Vagina (tissue), 2 donors: ENCODE measurements at regions not wholly inside any gene's neighbourhood (a gene's known extent, or its start where the extent isn't known, plus 50 kb on each side); places are given as distances from the start of the nearest gene placed in this dataset.

Experiments
- DNase-seq, 2 donors: peaks; one replicate each; pipeline ENCODE4 v3.0.0-alpha.2; 2017; ENCODE audit errors: extremely low spot score in 2 of 2
- H3K27ac ChIP-seq: fragments of 200-600 bp; sonication (generic); one replicate; pipeline ENCODE4 v1.5.1; 2019
- H3K27me3 ChIP-seq: fragments of 200-600 bp; sonication (generic); one replicate; pipeline ENCODE4 v1.5.1; 2019
- H3K36me3 ChIP-seq, 2 donors: fragments of 200-600 bp; sonication (generic); one replicate each; pipeline ENCODE4 v1.5.1; 2017 to 2019
- H3K4me1 ChIP-seq: fragments of 200-600 bp; sonication (generic); one replicate; pipeline ENCODE4 v1.5.1; 2019
- H3K4me3 ChIP-seq, 2 donors: fragments of 200-600 bp; sonication (generic); 1 replicate in 1 of 2; 2 replicates in 1 of 2; pipeline ENCODE4 v1.5.1; 2016 to 2019
- H3K9me3 ChIP-seq: fragments of 200-600 bp; sonication (generic); one replicate; pipeline ENCODE4 v1.5.1; 2019
- POLR2A ChIP-seq, 2 donors: fragments of 450-650 bp; IDR thresholded peaks; one replicate each; pipeline ENCODE4 v1.6.1; 2017; ENCODE audit warnings: antibody characterized with exemption in 2 of 2, mild to moderate bottlenecking in 2 of 2, moderate library complexity in 2 of 2
- POLR2AphosphoS5 ChIP-seq, 2 donors: sonication (generic); formaldehyde crosslinking; IDR thresholded peaks; one replicate each; pipeline ENCODE4 v1.9.0; 2017; ENCODE audit warnings: antibody characterized with exemption in 2 of 2, mild to moderate bottlenecking in 2 of 2, low read depth in 1 of 2; ENCODE audit not compliant: insufficient read depth in 1 of 2
- intact Hi-C: fragments of 100-400 bp; cut with DNase I; formaldehyde crosslinking; loops from one replicate; pipeline ENCODE4 v1.15.1; 2023
- TF ChIP-seq, protein P1 (sequence below), 3 experiments: fragments of 450-650 bp in 2 of 3; fragments of 200-600 bp in 1 of 3; sonication (generic) in 1 of 3; IDR thresholded peaks; one replicate each; pipeline ENCODE4 v1.5.1; 2017 to 2019; ENCODE audit warnings: antibody characterized with exemption in 3 of 3, mild to moderate bottlenecking in 2 of 3, moderate library complexity in 2 of 3

DNA sequence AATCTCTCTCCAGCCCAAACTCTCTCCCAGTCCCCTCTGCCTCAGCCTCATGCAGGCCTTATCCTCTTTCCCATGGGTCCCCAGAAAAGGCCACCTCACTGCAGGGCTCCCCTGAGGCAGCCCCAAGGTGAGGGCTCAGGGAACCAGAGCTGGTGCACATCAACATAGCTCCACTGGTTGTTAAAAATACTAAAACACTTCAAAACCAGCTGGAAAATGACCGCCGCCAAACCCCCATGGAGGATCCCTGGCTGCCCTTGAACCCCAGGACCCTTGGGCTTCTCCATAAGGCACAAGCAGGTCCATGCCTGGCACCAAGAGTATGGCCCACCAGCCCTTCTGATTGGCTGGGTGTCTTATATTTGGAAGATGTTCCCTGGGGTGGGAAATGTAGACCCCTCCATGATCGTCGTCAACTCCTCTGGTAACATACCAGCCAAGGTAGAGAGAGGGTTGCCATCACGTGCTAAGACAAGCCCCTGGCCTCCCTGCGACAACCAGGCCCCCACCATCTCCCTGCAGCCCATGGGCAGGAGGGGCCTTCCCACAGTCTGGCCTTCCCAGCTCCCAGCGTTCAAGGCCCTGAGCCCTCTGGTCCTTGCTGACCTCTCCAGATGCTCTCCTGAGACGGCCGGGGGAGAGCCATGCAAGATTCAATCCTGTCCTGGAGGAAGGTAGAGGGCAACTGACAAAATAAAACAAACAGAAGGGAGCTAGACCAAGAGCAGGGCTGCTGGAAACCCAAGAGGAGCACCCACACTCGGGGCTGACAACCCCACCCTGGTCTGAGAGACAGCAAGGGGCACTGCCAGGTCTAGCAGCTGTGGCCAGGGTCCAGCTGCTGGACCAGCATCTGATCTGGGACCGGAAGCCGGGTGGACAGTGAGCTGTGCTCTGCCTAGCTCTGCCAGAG is 132.1 kb upstream of the PRR20G start:
- Histone ChIP-seq H3K4me3 (no peak overlapping the region), H3K36me3 (no peaks in the 10 kb centered on the region), H3K27me3 (no peaks in the 10 kb centered on the region), H3K4me1 (peaks cover 6% of the 10 kb centered on the region), H3K9me3 (no peaks in the 10 kb centered on the region), H3K27ac (no peak overlapping the region)
- intact Hi-C loops, result no loop called here
- TF ChIP-seq, protein P1, sequence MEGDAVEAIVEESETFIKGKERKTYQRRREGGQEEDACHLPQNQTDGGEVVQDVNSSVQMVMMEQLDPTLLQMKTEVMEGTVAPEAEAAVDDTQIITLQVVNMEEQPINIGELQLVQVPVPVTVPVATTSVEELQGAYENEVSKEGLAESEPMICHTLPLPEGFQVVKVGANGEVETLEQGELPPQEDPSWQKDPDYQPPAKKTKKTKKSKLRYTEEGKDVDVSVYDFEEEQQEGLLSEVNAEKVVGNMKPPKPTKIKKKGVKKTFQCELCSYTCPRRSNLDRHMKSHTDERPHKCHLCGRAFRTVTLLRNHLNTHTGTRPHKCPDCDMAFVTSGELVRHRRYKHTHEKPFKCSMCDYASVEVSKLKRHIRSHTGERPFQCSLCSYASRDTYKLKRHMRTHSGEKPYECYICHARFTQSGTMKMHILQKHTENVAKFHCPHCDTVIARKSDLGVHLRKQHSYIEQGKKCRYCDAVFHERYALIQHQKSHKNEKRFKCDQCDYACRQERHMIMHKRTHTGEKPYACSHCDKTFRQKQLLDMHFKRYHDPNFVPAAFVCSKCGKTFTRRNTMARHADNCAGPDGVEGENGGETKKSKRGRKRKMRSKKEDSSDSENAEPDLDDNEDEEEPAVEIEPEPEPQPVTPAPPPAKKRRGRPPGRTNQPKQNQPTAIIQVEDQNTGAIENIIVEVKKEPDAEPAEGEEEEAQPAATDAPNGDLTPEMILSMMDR (IDR thresholded peaks at IDR 0.05), result no peak
- no peak for TF ChIP-seq POLR2AphosphoS5 (IDR thresholded peaks at IDR 0.05; ENCODE audit: insufficient read depth in 1 of 2, low read depth in 1 of 2)
- no peak for TF ChIP-seq POLR2A (IDR thresholded peaks at IDR 0.05)
- DNase-seq, result peak in 1 of 2 donors; percentile 96

DNA sequence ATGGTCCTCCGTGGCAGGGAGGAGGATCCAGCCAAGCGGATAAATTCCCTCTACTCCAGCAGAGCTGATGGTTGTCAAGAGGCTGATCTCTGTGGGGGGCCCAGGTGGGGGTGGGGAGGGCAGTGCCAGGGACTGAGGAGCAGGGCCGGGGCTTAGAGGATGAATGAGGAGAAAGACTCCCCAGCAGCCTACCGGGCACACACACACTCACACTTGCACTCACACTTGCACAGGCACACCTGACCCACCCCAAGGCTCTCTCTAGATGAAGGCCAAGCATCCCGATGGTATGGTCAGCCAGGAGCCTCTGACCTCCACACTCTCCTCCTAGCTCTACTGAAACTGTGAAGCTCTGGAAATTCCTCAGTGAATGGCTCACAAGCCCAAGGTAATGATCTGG is 131.3 kb upstream of the PRR20G start:
- peak in 1 of 2 donors; percentile 61 for DNase-seq
- TF ChIP-seq POLR2AphosphoS5 (IDR thresholded peaks at IDR 0.05; ENCODE audit: insufficient read depth in 1 of 2, low read depth in 1 of 2) (no peak), POLR2A (IDR thresholded peaks at IDR 0.05) (no peak)
- TF ChIP-seq, protein P1 (IDR thresholded peaks at IDR 0.05), result no peak
- intact Hi-C loops, result no loop called here

DNA sequence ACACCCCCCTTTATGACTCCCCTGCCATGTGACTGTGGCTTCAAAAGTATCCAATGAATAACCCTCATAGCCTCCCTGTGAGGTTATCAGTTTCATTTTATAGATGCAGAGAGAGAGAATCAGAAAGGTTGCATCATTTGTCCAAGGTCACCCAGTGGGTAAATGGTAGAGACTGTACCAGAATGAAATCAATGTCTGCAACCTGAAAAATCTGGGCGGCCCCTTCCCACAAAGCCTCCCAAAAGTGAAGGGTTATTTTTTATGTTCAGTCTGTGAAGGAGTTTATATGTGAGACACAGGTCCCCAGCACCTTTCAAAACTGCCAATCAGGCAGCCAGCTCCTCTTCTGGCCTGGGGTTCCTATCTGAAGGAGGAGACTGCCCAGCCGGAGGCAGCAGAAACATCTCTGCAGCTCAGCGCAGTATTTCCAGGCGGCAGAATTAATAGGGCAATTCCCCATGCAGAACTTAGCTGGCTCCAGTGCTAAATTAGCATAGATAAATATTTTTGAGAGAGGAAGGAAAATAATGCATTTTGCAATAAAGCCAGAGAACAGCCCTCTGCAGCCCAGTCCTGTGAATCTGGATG is 130.8 kb upstream of the PRR20G start:
- intact Hi-C loops, result no loop called here
- H3K4me1 ChIP-seq, result peaks cover 6% of the 10 kb centered on the region
- H3K9me3 ChIP-seq, result no peaks in the 10 kb centered on the region
- no peaks in the 10 kb centered on the region for H3K36me3 ChIP-seq
- H3K4me3 ChIP-seq, result no peak overlapping the region
- peak in 1 of 2 donors; percentile 55 for DNase-seq
- no peak for TF ChIP-seq POLR2A (IDR thresholded peaks at IDR 0.05)
- TF ChIP-seq POLR2AphosphoS5 (IDR thresholded peaks at IDR 0.05; ENCODE audit: insufficient read depth in 1 of 2, low read depth in 1 of 2), result no peak
- TF ChIP-seq, protein P1 (IDR thresholded peaks at IDR 0.05), result no peak
- H3K27me3 ChIP-seq, result no peaks in the 10 kb centered on the region
- no peak overlapping the region for H3K27ac ChIP-seq

More for the DNA sequence above, 131.3 kb upstream of the PRR20G start:
- no peak overlapping the region for H3K27ac ChIP-seq
- no peaks in the 10 kb centered on the region for H3K36me3 ChIP-seq
- H3K4me1 ChIP-seq, result peaks cover 6% of the 10 kb centered on the region
- no peaks in the 10 kb centered on the region for H3K27me3 ChIP-seq
- H3K9me3 ChIP-seq, result no peaks in the 10 kb centered on the region
- no peak overlapping the region for H3K4me3 ChIP-seq

DNA sequence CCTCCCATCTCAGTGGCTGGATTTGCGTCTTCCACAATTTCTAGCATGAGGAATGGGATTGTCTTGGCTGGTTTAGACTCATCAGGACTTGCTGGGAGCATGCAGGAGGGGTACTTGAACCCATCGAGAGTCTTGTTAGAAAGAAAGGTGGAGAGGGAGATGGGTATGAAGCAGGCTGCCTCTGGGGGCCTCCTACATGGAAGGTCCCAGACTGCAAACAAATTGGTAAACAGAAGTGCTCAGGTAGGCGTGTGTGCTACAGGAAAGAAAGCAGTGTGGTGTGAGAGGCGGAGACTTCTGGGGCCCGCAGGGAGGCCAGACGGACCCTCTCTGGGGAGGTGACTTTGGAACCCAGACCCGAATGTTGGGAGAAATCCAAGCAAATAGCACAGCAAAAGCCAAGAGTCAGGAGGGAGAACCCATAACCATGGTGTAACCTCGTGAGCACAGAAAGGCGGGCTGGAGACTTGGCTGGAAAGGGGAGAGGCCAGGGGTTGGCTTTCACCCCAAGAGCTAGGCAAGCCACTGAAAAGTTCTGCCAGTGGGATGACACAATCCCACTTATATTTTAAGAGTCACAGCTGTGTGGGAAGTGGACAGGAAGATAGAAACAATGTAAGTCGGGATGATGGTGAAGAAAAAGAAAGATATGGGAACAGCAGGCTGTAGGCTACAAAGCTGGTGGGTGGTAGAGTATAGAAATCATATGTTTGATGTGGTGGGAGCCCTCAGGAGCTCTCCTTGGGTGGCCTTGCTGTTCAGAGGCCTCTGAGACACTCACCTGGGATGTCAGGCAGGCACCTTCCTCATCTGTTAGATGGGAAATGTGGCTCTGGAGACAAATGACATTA is 130.1 kb upstream of the PRR20G start:
- H3K27ac ChIP-seq, result no peak overlapping the region
- TF ChIP-seq, protein P1 (IDR thresholded peaks at IDR 0.05), result no peak
- TF ChIP-seq POLR2A (IDR thresholded peaks at IDR 0.05) (no peak), POLR2AphosphoS5 (IDR thresholded peaks at IDR 0.05; ENCODE audit: insufficient read depth in 1 of 2, low read depth in 1 of 2) (no peak)
- peaks cover 6% of the 10 kb centered on the region for H3K4me1 ChIP-seq
- no peak overlapping the region for H3K4me3 ChIP-seq
- intact Hi-C loops, result no loop called here
- DNase-seq, result peak; percentile 55 to 87
- H3K36me3 ChIP-seq, result no peaks in the 10 kb centered on the region
- H3K9me3 ChIP-seq, result no peaks in the 10 kb centered on the region
- no peaks in the 10 kb centered on the region for H3K27me3 ChIP-seq
